ENCODE measurements at regions not wholly inside any gene's neighbourhood (a gene's known extent, or its start where the extent isn't known, plus 50 kb on each side); places are given as distances from the start of the nearest gene placed in this dataset.

DNA sequence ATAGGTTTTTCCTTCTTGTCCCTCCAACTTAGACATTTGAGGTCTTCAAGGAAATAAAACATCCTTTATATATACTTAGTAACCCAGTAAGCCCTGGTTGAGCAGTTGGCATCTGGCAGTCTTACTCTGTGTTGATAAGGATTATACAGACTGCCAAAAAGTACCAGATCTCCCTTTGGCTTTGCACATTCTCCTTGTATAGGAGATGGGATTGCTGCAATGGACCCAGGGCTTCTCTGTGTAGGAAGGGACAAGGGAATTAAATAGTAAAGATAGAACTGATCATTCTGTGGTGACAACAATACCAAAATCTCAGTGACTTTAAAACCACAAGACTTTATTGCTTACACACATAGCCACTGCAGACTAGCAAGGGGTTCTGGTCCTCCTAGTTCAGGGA is 180.1 kb upstream of the CCDC196 start:
- TF ChIP-seq, protein P1, sequence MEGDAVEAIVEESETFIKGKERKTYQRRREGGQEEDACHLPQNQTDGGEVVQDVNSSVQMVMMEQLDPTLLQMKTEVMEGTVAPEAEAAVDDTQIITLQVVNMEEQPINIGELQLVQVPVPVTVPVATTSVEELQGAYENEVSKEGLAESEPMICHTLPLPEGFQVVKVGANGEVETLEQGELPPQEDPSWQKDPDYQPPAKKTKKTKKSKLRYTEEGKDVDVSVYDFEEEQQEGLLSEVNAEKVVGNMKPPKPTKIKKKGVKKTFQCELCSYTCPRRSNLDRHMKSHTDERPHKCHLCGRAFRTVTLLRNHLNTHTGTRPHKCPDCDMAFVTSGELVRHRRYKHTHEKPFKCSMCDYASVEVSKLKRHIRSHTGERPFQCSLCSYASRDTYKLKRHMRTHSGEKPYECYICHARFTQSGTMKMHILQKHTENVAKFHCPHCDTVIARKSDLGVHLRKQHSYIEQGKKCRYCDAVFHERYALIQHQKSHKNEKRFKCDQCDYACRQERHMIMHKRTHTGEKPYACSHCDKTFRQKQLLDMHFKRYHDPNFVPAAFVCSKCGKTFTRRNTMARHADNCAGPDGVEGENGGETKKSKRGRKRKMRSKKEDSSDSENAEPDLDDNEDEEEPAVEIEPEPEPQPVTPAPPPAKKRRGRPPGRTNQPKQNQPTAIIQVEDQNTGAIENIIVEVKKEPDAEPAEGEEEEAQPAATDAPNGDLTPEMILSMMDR (IDR thresholded peaks at IDR 0.05), result no peak
- no peak for TF ChIP-seq POLR2A (IDR thresholded peaks at IDR 0.05)

Measured in Peyer's patch (tissue), 4 donors.